Pancreas (tissue), 10 donors: ENCODE measurements at regions not wholly inside any gene's neighbourhood (a gene's known extent, or its start where the extent isn't known, plus 50 kb on each side); places are given as distances from the start of the nearest gene placed in this dataset.

Source experiments
- ATAC-seq, 4 donors: fragments of 200-7000 bp; cut with Tn5 transposase; one replicate each; pipeline versions ENCODE4 v1.8.0 to v1.9.1; 2020; ENCODE audit warnings: mild to moderate bottlenecking in 4 of 4, moderate library complexity in 4 of 4
- DNase-seq, 6 donors: peaks; one replicate each; pipeline ENCODE4 v3.0.0-alpha.2; 2020
- FAIRE-seq: peaks from 2 replicates; lab custom pipeline; 2012; peaks lifted over from hg19 to GRCh38; lab: Jason Lieb, UNC
- H3K27ac ChIP-seq, 4 donors: fragments of 200-600 bp; sonication (generic); 1 replicate in 3 of 4; 2 replicates in 1 of 4; pipeline versions ENCODE4 v1.5.0 to v1.8.0; 2020
- H3K27me3 ChIP-seq, 4 donors: fragments of 200-600 bp; one replicate each; pipeline ENCODE4 v1.8.0; 2021
- H3K36me3 ChIP-seq, 3 donors: fragments of 200-600 bp; sonication (generic) in 1 of 3; one replicate each; pipeline versions ENCODE4 v1.5.0 to v1.8.0; 2020 to 2021
- H3K4me1 ChIP-seq, 3 donors: fragments of 200-600 bp; one replicate each; pipeline ENCODE4 v1.8.0; 2021
- H3K4me3 ChIP-seq, 4 donors: fragments of 200-600 bp; sonication (generic) in 2 of 4; one replicate each; pipeline versions ENCODE4 v1.5.0 to v1.8.0; 2020 to 2021
- H3K9me3 ChIP-seq, 4 donors: fragments of 200-600 bp; one replicate each; pipeline ENCODE4 v1.8.0; 2021
- CTCF ChIP-seq, 4 donors: fragments of 200-600 bp; sonication (generic) in 3 of 4; IDR thresholded peaks; one replicate each; pipeline versions ENCODE4 v1.5.0 to v1.8.0; 2021; ENCODE audit warnings: antibody characterized with exemption in 4 of 4
- WGBS, 2 donors: extraction: QIAGEN DNeasy Blood & Tissue Kit; methylation state at CpG; one replicate each; pipeline ENCODE4 v1.1.7; 2013; 5-methylcytosine and 5-hydroxymethylcytosine counted together
- intact Hi-C, 3 donors: fragments of 100-400 bp; cut with DNase I; formaldehyde crosslinking; loops; one replicate each; pipeline versions ENCODE4 v1.11.1 to v1.14.2; 2022
- donor health status: healthy with polysubstance abuse.
- donor health status: DM: no; HTN: no; CAD: no; lungs with moderate emphysema.
- donor health status: DM: no; HTN: no; CAD: no.
- donor health status: control.
- donor health status: control.
- donor health status: Bipolar disorder and iron deficiency.
- donor health status: DM: yes; HTN: yes; CAD: no.
- donor health status: DM: no; HTN: no; CAD: no.
- donor health status: DM: no; HTN: no; CAD: no.
- donor health status: DM: yes; HTN: yes; CAD: no.

- H3K4me3 ChIP-seq, result no peak overlapping the region
- ATAC-seq (no peak), FAIRE-seq (no peak), DNase-seq (no peak)
- H3K9me3 ChIP-seq, result no peaks in the 10 kb centered on the region
- H3K4me1 ChIP-seq, result no peaks in the 10 kb centered on the region
- no peak for TF ChIP-seq CTCF (IDR thresholded peaks at IDR 0.05)
- no peak overlapping the region for H3K27ac ChIP-seq
- no peaks in the 10 kb centered on the region for H3K27me3 ChIP-seq
- WGBS, 2 donors, result 39 to 41% methylated on average over 7 of the region's 7 CpGs
- H3K36me3 ChIP-seq, result no peaks in the 10 kb centered on the region
- intact Hi-C loops, result no loop called here
These were observed 710.6 kb downstream of the MATN1 start for GRCh38 chr1:30012455-30013440.

GRCh38 chr1:30011970-30012369 is 711.4 kb downstream of the MATN1 start:
- no peaks in the 10 kb centered on the region for H3K27me3 ChIP-seq
- no peak for FAIRE-seq
- WGBS, 2 donors, result 41 to 42% methylated on average over 6 of the region's 6 CpGs
- H3K9me3 ChIP-seq, result no peaks in the 10 kb centered on the region
- no peak overlapping the region for H3K4me3 ChIP-seq
- no peaks in the 10 kb centered on the region for H3K4me1 ChIP-seq
- no peak for DNase-seq
- H3K36me3 ChIP-seq, result no peaks in the 10 kb centered on the region
- H3K27ac ChIP-seq, result no peak overlapping the region
- no peak for TF ChIP-seq CTCF (IDR thresholded peaks at IDR 0.05)
- no peak for ATAC-seq
- intact Hi-C loops, result no loop called here

- TF ChIP-seq CTCF (IDR thresholded peaks at IDR 0.05), result no peak
- intact Hi-C loops, result no loop called here
- Histone ChIP-seq H3K4me1 (no peaks in the 10 kb centered on the region), H3K9me3 (no peaks in the 10 kb centered on the region), H3K27me3 (no peaks in the 10 kb centered on the region), H3K27ac (no peak overlapping the region), H3K36me3 (no peaks in the 10 kb centered on the region), H3K4me3 (no peak overlapping the region)
- 72 to 75% methylated on average over 16 of the region's 16 CpGs for WGBS, 2 donors
- ATAC-seq, result no peak
- no peak for DNase-seq
- FAIRE-seq, result no peak
These were observed 712.8 kb downstream of the MATN1 start for GRCh38 chr1:30010506-30011106.

- no peak for ATAC-seq
- Histone ChIP-seq H3K27me3 (no peaks in the 10 kb centered on the region), H3K4me3 (no peak overlapping the region), H3K36me3 (no peaks in the 10 kb centered on the region), H3K27ac (no peak overlapping the region), H3K4me1 (no peaks in the 10 kb centered on the region), H3K9me3 (no peaks in the 10 kb centered on the region)
- 44 to 54% methylated on average over 2 of the region's 2 CpGs for WGBS, 2 donors
- FAIRE-seq, result no peak
- intact Hi-C loops, result no loop called here
- no peak for TF ChIP-seq CTCF (IDR thresholded peaks at IDR 0.05)
- no peak for DNase-seq
These were observed 713.7 kb downstream of the MATN1 start for GRCh38 chr1:30009720-30010119.
